KG1 (cell line): ENCODE measurements at regions not wholly inside any gene's neighbourhood (a gene's known extent, or its start where the extent isn't known, plus 50 kb on each side); places are given as distances from the start of the nearest gene placed in this dataset.

ENCODE experiments used
- DNase-seq: peaks from one replicate; lab custom pipeline; 2025; lab: John Stamatoyannopoulos, UW

DNA sequence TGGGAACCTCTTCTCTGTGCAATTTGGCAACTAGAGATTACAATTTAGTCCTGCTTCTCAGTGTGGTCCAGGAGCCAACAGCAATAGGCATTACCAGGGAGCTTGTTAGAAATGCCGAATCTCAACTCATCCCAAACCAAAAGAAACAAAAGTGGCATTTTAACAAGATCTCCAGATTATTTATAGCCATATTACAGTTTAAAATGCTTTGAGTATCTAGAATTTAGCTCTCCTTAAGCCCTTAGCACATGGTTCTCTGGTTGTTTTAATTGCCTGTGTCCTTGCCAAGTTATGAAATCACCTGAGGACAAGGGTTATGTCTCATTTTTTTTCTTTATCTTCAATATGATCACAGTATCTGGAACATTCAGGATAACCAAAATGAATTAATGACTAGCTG, 51.6 kb upstream of the TAS2R1 start:
- no peak for DNase-seq
